22Rv1 (cell line): ENCODE measurements at regions not wholly inside any gene's neighbourhood (a gene's known extent, or its start where the extent isn't known, plus 50 kb on each side); places are given as distances from the start of the nearest gene placed in this dataset.

Source experiments
- H3K27ac ChIP-seq: fragments of 450-650 bp; 2 replicates; pipeline ENCODE4 v1.5.1; 2017
- ZFX ChIP-seq: fragments of 450-650 bp; IDR thresholded peaks from 2 replicates; pipeline ENCODE4 v1.6.1; 2017; ENCODE audit warnings: antibody characterized with exemption, borderline replicate concordance
- TF ChIP-seq, protein P1 (sequence below): fragments of 450-650 bp; IDR thresholded peaks from 2 replicates; pipeline ENCODE4 v1.5.1; 2017; ENCODE audit warnings: mild to moderate bottlenecking

DNA sequence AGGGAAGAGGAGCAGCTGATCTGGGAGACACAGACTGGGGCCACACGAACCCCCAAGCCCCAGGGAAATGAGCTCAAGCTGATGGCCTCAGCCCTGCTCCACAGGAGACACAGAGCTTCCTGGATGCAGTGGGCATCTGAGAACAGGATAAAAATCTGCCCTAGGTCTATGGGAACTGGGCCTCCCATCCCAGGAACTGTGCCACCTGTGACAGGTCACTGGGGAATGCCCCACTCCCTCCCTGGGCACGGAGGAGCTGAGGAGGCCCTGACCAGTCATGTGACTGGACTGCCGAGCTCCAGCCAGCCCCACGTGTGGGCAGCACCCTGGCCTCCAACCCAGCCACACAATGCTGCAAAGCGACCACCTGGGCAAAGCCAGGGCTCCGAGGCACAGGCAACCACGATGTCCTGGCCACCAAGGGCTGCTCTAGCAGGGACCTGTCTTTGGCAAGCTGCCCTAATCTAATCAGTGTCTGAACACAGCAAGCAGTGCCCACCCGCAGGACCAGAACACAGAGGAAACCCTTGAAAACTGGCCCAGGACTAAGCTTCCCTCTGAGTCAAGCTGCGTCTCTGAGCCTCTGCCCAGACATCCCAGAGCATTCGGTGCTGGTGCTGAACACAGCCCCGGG is 57.8 kb upstream of the ID2 start:
- TF ChIP-seq ZFX: no peak
- TF ChIP-seq, protein P1, sequence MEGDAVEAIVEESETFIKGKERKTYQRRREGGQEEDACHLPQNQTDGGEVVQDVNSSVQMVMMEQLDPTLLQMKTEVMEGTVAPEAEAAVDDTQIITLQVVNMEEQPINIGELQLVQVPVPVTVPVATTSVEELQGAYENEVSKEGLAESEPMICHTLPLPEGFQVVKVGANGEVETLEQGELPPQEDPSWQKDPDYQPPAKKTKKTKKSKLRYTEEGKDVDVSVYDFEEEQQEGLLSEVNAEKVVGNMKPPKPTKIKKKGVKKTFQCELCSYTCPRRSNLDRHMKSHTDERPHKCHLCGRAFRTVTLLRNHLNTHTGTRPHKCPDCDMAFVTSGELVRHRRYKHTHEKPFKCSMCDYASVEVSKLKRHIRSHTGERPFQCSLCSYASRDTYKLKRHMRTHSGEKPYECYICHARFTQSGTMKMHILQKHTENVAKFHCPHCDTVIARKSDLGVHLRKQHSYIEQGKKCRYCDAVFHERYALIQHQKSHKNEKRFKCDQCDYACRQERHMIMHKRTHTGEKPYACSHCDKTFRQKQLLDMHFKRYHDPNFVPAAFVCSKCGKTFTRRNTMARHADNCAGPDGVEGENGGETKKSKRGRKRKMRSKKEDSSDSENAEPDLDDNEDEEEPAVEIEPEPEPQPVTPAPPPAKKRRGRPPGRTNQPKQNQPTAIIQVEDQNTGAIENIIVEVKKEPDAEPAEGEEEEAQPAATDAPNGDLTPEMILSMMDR: no peak
- H3K27ac ChIP-seq: no peak overlapping the region

DNA sequence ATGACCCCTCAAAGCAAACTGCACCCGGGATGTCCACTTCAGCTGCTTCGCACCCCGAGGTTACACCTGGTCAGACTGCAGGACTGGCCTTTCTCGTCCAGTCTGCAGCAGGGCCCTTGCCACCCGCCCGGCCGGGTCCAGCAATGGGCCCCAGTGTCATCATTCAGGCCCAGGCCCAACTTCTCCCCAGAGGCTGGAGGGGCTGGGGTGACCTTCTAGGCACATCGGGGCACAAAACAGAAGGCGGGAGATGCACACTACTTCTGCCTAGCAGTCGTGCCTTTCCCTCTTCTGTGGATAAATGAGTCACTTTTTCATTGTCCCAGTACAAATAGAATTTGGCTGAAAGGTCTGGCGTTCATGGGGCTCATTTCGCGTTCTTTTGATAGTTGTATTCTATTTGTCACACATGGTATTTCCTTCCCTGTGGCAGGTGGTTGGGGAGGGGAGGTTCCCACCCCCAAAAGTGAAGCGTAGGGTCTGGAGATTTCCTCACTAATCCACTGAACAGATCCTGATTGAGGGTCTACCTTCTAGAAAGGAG is 56.9 kb upstream of the ID2 start:
- no peak overlapping the region for H3K27ac ChIP-seq

DNA sequence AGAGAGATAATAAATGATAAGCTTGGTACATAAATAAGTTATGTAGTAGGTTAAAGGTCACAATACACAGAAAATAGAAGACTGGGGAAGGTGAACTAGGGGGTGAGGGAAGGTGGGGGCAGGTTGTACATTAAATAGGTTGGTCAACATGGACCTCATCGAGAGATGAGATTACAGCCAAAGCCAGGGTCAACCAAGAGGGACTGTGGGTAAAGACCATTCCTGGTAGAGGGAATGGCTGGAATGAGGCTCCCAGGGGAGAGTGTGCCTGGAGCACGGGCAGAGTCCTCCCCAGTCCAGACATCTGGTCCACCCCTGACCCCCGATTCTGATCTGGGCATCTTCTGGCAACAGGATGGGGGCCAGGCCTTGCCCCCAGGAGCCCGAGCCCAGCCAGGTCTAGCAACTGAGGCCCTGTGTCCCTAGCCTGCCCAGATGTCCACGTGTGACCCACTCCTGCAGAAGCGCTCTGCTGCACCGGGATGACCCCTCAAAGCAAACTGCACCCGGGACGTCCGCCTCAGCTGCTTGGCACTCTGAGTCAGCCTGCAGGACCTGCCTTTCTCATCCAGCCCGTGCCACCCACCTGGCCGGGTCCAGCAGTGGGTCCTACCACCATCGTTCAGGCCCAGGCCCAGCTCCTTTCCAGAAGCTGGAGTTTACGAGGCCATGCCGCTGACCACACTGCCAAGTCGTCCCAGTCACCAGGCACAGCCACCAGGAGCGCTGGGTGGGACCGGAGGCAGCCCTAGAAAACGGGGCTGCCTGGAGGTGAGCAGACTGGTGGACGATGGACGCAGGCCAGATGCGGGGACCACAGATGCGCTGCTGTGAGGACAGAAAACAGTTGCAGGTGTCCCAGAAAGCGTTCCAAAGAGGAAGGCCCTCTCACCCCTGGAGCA is 56.2 kb upstream of the ID2 start:
- H3K27ac ChIP-seq: no peak overlapping the region

More for the DNA sequence above, 56.9 kb upstream of the ID2 start:
- TF ChIP-seq, protein P1: no peak

DNA sequence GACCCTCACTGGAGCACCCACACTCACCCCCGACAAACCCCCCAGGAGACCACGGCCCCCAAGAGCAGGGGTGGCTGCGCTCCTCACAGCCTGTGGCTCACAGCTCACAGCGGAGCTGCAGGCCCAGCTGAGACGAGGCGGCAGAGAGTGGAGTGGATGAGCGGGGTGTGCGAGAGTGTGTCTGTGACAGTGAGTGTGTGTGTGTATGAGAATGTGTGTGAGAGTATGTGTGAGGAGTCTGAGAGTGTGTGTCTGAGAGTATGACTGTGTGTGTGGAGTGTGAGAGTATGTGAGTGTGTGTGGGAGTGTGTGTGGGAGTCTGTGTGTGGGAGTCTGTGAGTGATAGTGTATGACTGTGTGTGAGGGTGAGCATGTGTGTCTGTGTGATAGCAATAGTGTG is 55.3 kb upstream of the ID2 start:
- TF ChIP-seq, protein P1: no peak
- TF ChIP-seq ZFX: no peak
- no peak overlapping the region for H3K27ac ChIP-seq

More for the DNA sequence above, 56.2 kb upstream of the ID2 start:
- TF ChIP-seq ZFX: no peak
- TF ChIP-seq, protein P1: no peak

DNA sequence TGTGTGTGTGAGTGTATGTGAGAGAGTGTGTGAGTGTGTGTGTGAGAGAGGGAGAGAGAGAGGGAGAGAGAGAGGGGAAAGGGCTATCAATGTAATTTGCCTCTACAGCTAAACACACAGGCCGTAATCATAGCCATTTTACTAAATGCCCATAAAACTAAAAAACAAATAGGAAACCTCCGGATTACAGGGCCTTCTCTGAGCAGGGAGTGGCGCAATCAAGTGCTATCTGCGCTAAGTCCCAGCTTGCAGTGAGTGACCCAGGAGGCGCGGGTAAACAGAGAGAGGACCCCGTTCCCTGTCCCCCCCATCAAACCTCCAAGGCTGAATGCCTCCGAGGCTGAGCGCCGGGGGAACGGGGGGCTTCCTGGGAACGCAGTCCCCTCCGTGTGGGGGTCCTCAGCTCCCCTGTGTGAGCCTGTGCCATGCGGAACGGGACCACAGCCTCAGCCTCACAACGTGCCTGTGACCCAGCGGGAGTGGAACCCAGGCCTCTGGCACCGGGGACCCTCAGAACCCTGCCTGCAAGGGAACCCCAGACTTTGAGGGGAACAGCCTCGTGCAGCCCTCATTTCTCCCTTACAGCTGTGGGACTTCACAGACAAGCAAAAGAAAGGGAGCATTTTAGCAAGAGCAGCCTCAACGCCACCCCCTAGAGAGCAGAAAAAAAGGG is 54.7 kb upstream of the ID2 start:
- no peak for TF ChIP-seq ZFX
- TF ChIP-seq, protein P1: no peak
- H3K27ac ChIP-seq: no peak overlapping the region

DNA sequence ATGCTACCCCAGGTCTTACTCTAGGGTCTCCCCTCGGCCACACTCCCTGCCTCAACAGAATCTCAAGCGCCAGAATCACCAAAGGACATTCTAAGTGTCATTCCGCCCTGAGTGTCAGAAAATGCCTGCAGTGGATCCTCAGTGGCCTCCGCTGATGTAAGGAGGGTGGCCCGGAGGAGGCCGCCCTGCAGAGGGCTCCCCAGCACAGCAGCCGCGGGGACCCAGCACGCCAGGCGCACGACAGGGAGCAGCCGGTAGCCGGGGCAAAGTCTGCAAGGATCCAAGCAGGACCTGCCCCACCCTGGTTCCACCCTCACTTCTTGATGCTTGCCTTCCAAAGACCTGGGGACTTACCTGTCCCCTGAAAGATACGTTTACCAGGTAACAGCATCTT is 54.2 kb upstream of the ID2 start:
- H3K27ac ChIP-seq: no peak overlapping the region
- no peak for TF ChIP-seq ZFX
- TF ChIP-seq, protein P1: no peak
